HG02981 (cell line): ENCODE measurements at regions not wholly inside any gene's neighbourhood (a gene's known extent, or its start where the extent isn't known, plus 50 kb on each side); places are given as distances from the start of the nearest gene placed in this dataset.

Experiments
- ATAC-seq: cut with Tn5 transposase; IDR thresholded peaks from one replicate; pipeline ENCODE4 v1.9.1; 2021; ENCODE audit warnings: mild to moderate bottlenecking, moderate library complexity; ENCODE audit not compliant: unreplicated experiment

GRCh38 chr4:138535316-138535715 lies 293.2 kb upstream of the SLC7A11 start:
- no peak for ATAC-seq

DNA sequence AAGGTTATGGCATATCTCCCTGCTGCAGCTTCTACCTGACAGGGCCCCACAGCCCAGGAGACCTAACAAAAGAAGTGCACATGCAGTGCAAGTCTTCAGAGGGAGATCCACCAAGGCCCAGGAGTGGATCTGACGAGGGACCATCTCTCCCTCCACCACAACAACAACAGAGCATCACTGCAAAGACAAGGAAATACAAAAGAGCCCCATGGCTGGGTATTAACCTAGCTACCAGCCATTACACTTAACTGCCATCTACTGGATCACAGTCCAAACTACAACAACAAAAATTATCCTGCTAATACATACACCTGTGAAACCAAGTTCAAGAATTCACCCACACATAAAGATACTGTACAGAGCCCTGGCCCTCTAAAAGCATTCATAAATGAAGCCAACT lies 280.2 kb upstream of the SLC7A11 start:
- peak; percentile 80 for ATAC-seq

- no peak for ATAC-seq
These were observed 279.7 kb upstream of the SLC7A11 start for GRCh38 chr4:138521809-138522208.

DNA sequence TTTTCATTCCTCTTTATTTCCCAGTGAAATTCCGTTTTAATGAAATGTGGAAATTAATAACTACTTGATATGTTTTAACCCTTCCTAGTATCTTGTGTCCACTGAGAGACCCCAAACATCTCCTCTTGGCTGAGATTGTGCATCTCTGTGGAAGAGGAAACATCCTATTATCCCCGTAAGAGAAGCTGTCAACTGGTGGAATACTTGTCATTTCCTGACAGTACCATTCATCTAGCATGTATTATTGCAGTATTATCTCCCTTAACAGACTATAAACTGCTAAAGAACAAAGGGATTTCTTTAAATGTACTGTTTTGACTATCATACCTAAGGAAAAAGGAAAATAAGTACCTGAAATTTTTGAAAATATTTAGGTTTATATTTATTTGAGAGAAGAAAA lies 277.3 kb upstream of the SLC7A11 start:
- ATAC-seq, result no peak

GRCh38 chr4:138513535-138513934 lies 271.4 kb upstream of the SLC7A11 start:
- ATAC-seq, result no peak

GRCh38 chr4:138512756-138513155 lies 270.6 kb upstream of the SLC7A11 start:
- no peak for ATAC-seq

GRCh38 chr4:138510053-138510452 lies 267.9 kb upstream of the SLC7A11 start:
- no peak for ATAC-seq

- no peak for ATAC-seq
These were observed 267.2 kb upstream of the SLC7A11 start for GRCh38 chr4:138509346-138509745.

- ATAC-seq, result no peak
These were observed 265.4 kb upstream of the SLC7A11 start for GRCh38 chr4:138507522-138507921.

DNA sequence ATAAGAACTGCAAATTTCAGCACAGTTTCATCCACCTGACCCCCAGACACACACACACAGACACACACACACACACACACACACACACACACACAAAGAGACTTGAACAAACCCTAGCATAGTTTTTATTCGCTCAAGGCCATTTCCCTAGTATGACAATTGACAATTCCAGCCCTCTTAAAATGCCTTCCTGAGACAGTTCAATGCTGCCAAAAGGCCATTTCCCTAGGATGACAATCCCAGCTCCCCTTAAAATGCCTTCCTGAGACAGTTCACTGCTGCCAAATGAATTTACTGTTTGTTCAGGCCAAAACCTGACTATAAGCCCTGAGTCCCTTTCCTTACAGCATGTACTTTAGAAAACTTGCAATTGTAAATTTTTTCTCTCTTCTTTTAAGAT lies 259.5 kb upstream of the SLC7A11 start:
- ATAC-seq, result no peak

DNA sequence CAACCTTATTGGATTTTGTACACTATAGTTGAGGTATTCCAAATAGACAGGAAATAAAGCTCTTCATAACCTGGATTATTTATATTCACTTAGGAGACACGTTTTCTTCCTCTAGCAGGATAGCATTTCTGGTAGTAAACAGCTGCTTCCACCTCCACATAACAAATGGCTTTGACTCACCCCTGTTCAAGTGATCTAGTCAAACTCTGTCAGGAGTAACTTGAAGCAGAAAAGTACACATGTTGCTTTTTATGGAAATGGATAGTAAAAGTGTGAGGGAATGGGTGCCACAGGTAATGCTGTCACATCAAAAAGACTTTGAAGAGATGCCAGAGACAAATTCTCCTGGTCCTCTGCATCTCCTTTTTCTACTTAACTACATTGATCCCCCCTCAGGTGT lies 258.7 kb upstream of the SLC7A11 start:
- ATAC-seq, result no peak

DNA sequence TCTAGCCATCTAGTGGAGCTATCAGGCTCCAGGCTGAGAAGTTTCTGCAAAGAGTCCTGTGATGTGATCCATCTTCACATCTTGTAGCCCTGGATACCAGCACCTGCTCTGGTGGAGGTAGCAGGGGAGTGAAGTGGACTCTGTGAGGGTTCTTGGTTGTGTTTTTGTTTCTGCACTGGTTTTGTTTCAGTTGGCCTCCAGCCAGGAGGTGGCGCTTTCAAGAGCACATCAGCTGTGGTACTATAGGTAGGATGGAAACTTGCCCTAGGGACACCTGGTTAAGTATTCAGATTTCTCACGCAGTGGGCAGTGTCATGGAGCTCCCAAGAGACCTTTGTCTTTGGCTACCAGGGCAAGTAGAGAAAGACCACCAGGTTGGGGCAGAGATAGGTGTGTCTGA lies 257.5 kb upstream of the SLC7A11 start:
- ATAC-seq, result no peak

GRCh38 chr4:138494931-138495330 lies 252.8 kb upstream of the SLC7A11 start:
- ATAC-seq, result no peak

GRCh38 chr4:138494116-138494515 lies 252.0 kb upstream of the SLC7A11 start:
- ATAC-seq, result no peak

- no peak for ATAC-seq
These were observed 250.0 kb upstream of the SLC7A11 start for GRCh38 chr4:138492176-138492575.

GRCh38 chr4:138488533-138488932 lies 246.4 kb upstream of the SLC7A11 start:
- ATAC-seq, result no peak

DNA sequence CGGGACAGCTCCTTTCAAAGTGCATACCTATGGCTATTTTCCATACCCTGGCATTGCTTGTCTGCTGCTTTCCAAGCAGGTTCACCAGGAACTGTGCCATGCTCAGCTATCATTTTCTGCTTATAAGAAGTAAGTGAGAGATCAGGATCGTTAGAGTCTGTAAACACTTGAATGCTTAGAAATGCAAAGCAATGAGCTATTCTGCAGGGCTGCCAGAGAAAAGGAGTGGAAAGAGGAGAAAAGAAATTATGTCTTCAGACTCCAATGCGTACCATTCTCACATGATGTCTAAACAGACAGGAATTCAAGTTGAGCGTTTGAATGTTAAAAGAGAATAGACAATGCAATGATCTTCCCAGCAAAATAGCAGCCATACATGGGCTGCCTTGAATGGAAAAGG lies 245.5 kb upstream of the SLC7A11 start:
- no peak for ATAC-seq

DNA sequence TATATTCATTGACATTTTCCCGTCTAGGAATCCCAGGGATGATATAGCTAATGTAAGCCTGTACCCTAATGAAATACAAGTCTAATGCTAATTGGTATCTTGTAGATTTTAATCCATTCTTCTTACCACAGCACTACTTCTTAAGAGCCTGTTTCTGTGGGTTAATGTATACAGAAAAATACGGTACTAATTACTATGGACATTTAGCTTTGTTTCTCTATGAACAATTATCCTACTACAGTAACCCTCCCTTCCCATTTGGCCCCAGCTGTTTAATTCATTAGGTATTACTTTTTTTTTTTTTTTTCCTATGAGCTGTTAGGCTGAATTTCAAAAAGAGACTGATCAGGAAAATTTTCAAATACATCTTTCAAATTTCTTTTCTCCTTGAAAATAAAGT lies 245.1 kb upstream of the SLC7A11 start:
- no peak for ATAC-seq

GRCh38 chr4:138485498-138485897 lies 243.3 kb upstream of the SLC7A11 start:
- no peak for ATAC-seq

- ATAC-seq, result no peak
These were observed 233.0 kb upstream of the SLC7A11 start for GRCh38 chr4:138475116-138475515.

- ATAC-seq, result no peak
These were observed 231.2 kb upstream of the SLC7A11 start for GRCh38 chr4:138473339-138473738.

DNA sequence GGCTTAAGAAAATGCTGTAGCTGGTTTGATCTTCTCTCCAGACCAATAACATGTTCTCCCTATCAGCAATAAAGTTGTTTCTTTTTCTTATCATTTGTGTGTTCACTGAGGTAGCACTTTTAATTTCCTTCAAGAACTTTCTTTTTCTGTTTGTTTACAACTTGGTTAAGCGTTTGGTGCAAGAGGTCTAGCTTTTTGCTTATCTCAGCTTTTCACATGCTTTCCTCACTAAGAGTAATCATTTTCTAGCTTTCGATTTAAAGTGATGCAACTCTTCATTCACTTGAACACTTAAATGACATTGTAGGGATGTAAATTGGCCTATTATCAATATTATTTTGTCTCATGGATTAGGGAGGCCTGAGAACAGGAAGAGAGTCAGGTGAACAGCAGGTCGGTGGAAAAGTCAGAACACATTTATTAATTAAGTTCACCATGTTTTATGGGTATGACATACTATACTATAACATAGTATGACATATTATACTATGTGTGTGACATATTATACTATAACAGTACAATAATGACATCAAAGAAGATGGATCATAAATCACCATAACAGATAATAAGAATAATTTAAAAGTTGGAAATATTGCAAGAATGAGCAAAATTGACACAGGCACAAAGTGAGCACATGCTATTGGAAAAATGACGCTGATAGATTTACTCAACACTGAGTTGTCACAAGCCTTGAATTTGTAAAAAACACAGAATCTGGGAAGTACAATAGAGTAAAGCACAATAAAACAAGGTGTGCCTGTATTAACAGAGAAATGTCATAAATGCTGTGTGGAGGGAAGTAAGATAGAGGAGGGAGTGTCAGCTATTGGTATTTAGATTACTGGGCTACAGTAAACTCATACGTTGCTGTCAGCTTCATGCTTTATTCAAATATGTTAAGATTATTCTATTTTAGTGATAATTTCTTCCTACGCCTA lies 218.6 kb upstream of the SLC7A11 start:
- no peak for ATAC-seq

DNA sequence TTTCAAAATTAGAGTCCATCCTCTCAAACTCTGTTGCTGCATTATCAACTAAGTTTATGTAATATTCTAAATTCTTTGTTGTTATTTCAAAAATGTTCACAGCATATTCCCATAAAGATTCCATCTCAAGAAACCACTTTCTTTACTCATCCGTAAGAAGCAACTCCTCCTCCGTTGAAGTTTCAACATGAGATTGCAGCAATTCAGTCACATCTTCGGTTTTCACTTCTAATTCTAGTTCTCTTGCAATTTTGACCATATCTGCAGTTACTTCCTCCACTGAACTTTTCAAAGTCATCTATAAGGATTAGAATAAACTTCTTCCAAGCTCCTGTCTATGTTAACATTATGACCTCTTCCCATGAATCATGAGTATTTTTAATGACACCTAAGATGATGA lies 216.6 kb upstream of the SLC7A11 start:
- no peak for ATAC-seq
